ENCODE measurements at regions not wholly inside any gene's neighbourhood (a gene's known extent, or its start where the extent isn't known, plus 50 kb on each side); places are given as distances from the start of the nearest gene placed in this dataset.

DNA sequence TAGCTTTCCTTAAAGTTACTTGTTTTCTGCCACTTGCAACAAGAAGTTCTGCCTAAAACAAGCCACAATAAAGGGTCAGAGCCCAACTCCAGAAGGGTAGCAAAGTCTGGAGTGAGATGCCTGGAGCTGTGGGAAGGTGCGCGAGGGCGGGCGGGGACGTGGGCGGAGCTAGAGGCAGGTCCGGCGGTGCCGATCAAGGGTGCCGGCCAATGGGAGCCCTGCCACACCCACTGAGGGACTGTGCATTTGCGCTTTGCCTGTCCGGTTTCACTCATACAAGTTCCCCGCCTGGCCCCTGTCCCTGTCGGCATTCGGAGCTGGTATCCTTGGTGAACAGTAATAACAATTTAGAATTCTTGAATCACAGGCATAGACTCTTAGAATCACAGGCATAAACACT, 732.4 kb downstream of the MATN1 start:
- DNase-seq (ENCODE audit: low read depth in 3 of 3, low spot score in 1 of 3): no peak

DNA sequence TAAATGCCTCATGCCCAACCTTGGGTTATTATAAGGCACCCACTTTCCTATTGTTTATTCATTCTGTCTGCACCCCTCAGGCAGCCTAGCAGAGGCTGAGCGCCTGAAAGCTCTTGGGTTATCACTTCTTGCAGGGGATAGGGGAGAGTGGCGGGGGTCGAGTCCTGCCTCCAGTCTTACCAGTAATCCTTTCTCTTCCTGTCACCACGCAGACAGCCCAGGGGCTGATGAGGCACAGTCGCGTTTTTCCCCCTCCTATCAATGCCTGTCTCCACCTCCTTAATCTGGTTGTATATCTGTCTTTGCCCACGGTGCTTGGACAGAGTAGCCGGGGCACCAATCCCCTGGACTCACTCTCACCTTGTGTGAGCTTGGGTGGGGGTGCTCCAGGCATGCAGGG, 733.1 kb downstream of the MATN1 start:
- DNase-seq (ENCODE audit: low read depth in 3 of 3, low spot score in 1 of 3): no peak

DNA sequence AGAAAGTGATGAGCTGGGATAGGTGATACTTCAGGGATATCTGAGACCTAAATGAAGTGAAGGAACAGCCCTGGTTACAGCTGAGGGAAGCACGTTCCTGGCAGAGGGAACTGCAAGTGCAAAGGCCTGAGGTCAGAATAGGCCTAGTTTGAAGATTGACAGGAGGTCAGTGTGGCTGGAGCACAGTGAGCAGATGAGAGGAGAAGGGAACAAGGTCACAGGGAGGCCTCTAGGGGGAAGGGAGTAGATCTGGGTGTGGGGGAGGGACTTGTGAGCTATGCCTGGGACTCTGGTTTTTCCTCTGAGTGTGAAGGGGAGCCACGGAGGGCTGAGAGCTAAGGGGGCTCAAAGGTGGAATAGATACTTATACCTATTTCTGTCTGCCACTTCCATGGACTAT, 736.4 kb downstream of the MATN1 start:
- DNase-seq (ENCODE audit: low read depth in 3 of 3, low spot score in 1 of 3): no peak

DNA sequence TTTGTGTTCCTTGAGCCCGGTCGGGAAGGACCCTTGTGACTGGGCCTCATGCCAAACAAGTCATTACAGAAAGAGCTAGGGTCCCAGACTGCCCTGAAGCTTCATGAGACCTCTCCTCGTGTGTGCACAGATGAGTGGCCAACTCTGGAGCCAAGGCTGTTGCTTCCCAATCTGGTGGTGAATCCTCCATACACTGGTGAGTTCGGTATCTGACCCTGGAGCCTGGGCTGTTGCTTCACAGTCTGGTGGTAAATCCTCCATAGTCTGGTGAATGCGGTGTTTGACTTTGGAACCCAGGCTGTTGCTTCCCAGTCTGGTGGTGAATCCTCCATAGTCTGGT, 737.8 kb downstream of the MATN1 start:
- no peak for DNase-seq (ENCODE audit: low read depth in 3 of 3, low spot score in 1 of 3)

DNA sequence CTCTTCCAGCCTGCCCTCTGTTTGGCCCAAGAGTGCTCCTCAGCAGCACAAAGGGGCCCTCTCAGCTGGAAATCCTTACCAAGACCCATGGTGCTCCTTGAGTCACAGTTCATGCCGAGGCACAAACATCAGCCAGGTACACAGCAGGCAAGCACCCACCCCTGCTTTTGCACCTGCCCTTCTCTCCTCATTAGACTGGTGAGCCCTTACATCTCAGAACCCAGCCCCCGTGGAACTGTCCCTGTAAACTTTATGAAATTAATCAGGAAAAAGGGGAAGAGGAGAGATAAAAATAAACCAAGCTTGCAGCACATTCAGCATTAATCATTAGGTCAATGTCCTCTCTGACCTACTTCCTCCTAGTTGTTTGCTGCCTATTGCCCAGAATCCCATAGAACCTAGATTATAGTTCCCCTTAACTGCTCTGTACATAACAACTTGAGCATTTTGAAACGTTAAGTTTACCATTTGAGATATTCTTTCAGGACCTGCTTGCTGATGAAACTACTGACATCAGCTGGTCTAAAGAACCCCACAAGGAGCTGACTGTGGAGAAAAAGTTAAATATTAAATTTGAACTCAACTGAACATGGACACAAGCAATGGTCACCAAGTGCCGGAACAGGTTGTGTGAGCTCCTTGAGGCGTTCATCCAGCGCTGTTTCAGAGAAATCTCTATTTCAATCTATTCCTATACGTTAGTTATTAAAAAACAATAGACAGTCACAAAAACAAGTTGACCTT, 738.4 kb downstream of the MATN1 start:
- DNase-seq (ENCODE audit: low read depth in 3 of 3, low spot score in 1 of 3): no peak

DNA sequence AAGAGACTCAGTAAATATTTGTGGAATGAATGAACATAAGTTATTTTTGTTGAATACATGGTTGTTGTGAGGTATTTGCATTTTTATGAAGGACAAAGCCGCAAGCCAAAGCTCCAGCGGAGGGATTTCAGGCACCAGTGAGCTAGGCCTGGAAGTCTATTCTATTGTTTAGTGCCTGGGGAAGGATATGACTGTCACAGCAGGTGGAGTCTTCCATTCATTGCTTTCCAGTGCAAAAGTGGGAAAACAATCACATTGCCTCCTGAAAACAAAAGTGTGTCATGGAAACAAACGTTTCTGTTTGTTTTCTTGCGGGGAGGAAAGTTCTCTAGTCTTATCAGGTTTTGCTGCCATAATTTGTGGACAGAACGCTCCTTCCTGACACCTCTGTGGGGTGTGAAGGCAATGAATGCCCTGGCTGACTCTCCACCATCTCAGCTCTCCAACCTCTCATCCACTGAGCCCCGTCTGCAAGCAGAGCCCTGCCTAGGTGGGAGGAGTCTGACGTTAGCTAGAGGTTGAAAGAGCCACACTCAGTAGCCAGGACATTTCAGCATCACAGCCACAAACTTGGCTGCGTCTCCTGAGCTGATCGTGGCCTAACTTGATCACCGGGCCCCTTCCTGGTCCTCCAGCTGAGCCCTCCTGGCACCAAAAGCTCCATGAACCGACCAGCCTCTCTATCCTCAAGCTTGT, 739.1 kb downstream of the MATN1 start:
- no peak for DNase-seq (ENCODE audit: low read depth in 3 of 3, low spot score in 1 of 3)

DNA sequence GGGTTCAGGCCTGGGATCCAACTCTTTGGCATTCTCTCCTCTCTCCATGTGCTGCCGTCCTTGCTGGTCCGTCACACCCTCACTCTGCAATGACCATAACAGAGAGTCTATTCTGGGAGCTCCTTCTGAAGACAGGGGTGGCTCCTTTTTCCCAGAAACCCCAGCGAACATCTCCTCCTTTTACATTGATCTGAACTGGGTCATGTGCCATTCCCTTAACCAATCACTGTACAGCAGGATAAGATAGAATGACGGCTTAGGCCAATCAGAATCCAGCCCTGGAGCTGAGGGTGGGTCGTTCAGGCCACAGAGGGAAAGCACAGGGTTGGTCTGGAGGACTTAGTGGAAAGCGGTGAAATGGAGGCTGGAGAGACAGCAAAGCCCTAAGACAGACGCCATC, 740.1 kb downstream of the MATN1 start:
- DNase-seq (ENCODE audit: low read depth in 3 of 3, low spot score in 1 of 3): no peak

DNA sequence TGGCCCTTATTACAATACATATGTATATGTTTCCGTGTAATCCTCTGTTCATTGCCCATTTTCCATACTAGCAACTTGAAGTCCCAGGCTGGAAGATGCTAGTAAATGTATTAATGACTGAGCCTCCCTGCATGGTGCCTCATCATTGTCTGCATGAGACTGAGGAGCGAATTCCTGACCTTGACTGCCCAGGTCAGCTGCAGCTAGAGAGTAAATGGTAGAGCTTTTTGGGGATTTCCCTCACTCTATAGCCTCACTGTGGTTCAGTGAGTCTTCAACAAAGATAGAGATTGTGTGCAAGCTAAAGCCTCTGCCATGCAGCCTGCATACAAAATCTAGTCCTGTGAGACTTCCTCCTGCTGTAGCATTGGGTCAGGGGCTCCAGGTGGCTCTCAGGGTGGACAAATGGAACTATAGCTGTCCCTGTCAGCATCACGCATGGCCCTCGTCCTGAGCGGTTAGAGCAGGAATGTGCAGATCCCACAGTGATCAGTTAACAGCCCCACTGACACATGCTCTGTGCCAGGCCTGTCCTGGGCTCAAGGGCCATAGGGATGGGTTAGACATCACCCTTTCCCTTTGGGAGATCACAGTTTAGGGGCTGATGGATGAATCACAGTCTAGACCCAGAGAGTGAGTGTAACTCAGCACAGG, 741.7 kb downstream of the MATN1 start:
- no peak for DNase-seq (ENCODE audit: low read depth in 3 of 3, low spot score in 1 of 3)

DNA sequence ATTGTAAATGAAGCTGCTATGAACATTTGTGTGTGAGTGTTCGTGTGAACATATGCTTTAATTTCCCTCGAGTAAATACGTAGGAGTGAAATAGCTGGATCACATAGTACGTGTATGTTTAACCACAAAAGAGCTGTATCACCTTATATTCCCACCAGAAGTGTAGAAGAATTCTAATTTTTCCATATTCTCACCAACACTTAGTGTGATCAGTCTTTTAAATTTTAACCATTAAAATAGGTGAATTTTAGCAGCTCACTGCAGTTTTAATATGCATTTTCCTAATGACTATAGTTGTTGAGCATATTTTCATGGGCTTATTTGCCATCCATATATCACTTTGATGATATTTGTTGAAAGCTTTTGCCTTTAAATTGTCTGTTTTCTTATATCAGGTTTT, 741.2 kb downstream of the PTPRU start:
- DNase-seq (ENCODE audit: low read depth in 3 of 3, low spot score in 1 of 3): no peak

DNA sequence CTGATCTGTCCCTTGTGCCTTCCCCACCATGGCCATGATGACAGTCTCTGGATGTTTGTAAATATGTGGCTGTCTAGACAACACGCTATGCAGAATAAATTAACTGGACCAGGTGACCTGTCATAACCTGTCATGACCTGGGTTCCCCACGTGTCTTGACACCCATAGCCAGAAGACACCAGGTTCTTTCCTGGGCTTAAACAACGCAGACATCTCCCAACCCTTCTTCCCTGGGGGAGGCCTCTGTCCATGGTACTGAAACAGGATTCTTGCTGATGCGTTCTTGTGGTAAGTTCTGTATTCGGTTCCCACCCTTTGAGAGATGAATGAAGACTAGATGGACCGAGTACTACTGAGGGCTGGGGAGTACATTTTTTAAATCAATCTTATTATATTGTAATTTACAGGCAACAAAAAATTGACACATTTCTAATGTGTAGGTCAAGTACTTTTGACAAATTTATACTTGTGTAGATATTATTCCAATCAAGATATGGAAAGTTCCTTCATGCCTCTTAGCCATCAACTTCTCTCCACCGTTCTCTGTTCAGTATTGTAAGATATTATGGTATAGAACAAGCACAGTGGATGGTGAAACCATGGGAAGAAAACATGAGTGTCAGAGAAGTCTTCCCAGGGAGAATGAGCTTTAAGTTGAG, 738.8 kb downstream of the PTPRU start:
- DNase-seq (ENCODE audit: low read depth in 3 of 3, low spot score in 1 of 3): no peak

DNA sequence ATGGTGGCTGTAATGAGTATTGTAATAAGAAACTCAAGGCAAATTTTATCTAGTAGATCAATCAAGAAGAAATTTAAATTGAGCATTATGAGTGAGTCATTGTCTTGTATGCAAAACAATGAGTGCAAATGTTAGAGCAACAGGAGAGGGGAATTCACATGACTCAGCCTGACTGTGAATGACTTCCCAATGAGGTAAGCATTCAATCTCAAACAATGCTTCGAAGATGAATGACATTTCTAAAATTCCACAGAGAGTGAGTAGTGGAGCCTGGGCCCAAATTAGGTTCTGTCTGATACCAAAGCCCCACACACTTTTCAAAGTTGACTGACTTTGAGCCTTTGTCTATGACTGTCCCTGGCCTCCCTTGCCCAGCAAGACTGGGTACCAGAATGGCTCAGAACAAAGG, 738.0 kb downstream of the PTPRU start:
- DNase-seq (ENCODE audit: low read depth in 3 of 3, low spot score in 1 of 3): no peak

DNA sequence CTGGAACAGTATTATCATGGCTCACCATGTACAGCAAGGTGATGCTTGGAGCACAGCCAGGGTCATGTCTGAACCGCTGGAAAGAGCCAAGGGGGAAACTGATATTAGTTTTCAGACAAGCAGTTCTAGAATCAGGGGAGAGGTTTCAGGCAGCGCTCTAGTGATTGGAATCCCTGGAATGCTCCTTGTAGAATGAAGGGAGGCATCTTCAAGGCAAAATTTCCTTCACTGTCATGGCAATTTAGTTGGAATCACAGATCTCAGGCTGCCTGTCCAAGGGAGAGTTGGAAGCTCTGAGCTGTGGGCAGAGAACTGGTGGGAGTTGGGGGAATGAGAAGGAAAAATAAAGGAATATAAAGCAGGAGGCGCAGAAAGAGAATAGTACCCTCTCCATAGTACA, 737.1 kb downstream of the PTPRU start:
- DNase-seq (ENCODE audit: low read depth in 3 of 3, low spot score in 1 of 3): no peak

DNA sequence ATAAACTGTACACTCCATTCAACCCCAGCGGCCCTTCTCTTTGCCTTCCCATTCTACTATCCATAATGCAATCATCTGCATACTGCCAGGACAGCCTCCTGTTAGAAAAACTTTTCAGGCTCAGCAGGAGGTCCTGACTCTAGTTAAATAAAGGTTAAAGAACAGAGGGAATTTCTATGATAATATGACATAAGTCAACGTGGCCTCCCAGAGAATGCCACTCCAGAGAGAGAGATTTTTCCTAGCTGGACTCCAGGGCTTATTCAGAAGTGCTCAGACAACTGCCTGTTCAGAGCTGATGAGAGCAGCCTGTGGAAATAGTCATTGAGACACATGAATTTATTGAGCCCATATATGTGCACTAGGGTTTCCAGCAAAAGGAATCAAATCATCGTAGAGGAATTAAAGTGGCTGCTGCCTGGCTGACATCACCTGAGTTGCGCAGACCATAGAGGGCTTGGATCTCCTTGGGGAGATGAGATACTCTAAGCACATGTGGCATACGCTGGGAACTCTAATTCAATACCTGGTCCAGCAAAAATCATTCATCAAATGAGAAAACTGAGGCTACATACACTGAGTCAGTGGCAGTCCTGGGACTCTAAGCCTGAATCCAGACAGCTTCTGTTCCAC, 736.2 kb downstream of the PTPRU start:
- no peak for DNase-seq (ENCODE audit: low read depth in 3 of 3, low spot score in 1 of 3)

DNA sequence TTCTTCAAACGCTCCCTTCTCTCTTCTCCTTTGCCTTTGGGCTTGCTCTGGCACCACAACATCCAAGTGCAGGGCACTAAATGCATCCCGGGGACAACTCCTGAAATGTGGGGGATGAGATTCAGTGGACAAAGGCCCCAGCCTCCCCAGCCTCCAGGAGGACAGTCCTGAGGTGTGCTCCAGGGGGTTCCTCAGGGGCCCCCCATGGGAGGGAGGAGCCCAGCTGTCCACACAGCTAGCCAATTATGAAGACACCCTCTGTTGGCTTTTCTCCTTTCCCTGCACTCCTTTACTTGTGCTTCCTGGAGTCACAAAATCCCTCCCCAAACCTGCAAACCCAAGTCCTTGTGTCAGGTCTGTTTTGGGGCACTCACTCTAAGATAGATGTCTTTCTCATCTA, 735.4 kb downstream of the PTPRU start:
- no peak for DNase-seq (ENCODE audit: low read depth in 3 of 3, low spot score in 1 of 3)

DNA sequence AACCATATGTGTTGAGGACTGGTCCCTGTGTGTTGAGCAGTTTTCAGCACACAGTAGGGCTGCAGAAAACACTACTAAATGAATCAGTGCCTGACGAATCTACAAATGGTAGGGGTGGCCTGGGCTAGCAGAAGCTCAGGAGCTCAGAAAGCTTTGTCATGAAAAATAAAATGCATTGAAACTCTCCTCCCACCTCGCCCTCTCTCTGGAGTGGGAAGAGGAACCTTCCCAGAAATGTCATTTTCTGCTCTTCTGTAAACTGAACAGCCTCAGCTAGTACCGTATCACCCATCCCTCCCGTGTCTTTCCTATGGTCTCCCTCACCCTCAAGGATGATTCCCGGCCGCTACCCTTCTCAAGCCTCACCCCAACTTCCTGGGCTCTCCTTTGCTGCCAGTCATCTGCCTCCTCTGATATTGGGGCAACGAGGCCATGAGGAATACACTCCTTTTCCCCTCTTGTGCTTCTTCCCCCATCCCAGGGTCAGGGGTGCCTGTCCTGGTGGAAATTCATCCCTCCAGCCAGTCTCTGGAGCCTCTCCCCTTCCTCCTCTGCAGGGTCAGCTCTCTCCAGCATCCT, 734.5 kb downstream of the PTPRU start:
- no peak for DNase-seq (ENCODE audit: low read depth in 3 of 3, low spot score in 1 of 3)

DNA sequence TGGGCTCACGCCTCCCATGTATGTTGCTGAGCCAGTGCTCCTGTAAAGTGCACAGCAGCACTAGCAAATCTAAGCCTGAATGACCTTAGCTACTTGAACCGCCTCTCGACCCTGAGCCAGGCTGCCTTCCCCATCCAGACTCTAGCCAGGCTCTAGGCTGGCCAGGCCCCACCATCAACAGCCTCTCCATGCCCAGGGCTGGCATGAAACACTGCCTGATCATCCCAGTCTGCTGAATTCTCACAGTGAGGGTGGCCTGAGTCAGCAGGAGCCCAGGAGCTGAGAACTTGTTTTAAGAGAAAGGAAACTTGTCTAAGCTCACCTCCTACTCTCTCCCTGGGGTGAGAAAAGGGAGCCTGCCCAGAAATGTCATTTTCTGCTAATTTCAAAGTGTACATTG, 733.3 kb downstream of the PTPRU start:
- no peak for DNase-seq (ENCODE audit: low read depth in 3 of 3, low spot score in 1 of 3)

DNA sequence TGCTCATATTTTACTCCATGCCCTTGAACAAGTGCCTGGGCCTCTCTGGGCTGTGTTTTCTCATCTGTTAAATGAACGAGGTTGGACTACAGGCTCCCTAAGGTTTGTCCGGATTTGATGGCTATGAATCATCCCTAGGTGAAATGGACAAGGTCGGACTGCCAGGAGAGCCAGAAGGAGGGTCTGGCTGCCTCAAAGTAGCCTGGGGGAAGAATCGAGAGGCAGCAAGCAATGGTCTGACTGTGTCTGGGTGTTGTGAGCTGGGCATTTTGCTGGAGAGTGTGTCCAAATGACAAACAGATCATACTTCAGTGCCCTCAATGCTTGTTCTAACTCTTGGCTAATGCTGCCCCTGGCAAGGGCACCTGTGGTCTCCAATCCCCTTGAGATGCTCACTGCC, 730.9 kb downstream of the PTPRU start:
- DNase-seq (ENCODE audit: low read depth in 3 of 3, low spot score in 1 of 3): no peak

DNA sequence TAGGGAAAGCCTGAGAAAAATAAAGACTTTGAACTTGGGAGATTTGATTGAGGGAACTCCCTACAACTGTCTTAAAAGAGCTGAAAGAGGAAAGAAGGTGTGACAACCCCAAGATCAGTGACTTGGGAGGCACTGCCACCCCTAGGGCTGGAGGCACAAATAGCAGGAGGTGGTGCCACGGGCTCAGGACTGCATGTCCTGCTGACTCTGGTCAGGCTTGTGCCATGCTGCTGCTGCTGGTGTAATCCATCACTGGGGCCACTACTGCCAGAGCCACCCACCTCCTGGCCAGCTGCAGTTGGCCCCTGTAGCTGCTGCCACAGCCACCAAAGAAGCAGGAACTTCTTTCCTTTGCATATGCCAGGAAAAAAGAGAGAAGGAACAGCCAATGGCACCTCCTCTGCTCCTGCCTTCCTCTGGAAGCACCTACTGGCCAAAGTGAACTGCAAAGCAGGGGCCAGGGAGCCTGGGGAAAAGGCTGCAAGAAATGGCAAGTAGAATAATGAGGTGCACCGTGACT, 730.3 kb downstream of the PTPRU start:
- no peak for DNase-seq (ENCODE audit: low read depth in 3 of 3, low spot score in 1 of 3)

DNA sequence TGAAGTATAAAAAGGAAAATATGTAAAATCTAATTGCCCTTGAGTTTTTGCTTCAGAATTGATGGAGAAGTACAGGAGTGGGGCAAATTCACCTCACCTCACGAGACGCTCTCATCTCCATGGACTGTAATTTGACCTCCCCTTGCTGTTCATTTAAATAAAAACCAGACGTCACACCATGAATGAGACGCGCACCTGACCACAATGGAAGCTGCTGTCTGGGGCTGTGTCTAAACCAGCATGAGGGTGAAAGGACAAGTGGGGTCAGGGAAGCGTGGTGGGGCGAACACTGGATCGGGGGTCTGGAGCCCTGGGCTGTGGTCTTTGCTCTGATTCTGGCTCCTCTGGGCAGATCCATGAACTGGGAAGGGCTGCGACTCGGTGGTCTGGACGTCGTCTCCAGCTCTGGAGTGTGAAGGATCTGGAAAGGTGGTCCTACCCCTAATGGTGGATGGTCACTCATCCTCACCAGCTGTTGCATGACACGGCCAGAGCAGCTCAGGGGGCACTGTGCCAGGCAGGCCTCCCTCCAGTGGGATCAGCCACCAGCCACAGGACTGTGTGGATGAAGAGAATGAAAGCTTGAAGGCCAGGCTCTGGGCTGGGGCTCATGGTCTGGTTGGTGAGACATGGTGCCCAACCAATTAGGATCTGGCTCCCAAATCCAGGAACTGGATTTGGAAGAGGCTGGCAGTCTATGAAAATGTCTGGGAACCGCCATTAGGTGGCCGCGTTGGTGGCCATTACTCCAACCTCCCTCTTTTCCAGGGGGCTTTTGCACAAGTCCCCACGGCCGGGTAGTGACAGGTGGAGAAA, 728.6 kb downstream of the PTPRU start:
- no peak for DNase-seq (ENCODE audit: low read depth in 3 of 3, low spot score in 1 of 3)

DNA sequence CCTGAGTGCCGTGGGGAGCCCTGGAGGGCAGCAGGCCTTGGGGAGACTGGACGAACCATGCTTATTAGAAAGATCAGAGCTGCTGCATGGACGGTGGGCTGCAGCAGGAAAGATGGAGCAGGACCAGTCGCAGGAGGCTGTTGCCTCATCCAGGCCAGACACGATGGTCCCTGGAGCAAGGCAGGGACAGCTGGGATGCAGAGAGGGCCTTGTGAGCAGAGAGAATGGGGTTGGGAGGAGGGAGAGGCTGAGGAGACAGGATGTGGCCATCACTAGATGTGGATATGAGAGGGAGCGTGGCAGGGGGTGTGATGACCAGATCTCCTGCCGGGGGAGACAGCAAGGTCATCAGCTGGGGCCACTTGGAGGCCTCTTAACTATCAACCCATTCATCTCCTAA, 727.6 kb downstream of the PTPRU start:
- no peak for DNase-seq (ENCODE audit: low read depth in 3 of 3, low spot score in 1 of 3)
